GM21717 (cell line): ENCODE measurements at regions not wholly inside any gene's neighbourhood (a gene's known extent, or its start where the extent isn't known, plus 50 kb on each side); places are given as distances from the start of the nearest gene placed in this dataset.
"Not testable (repeated sequence)": the region's sequence is repeated elsewhere in the genome, so short reads cannot be mapped to it uniquely, and the experiment has no call there.

Source experiments
- ATAC-seq: cut with Tn5 transposase; IDR thresholded peaks from one replicate; pipeline ENCODE4 v1.9.1; 2021; ENCODE audit warnings: mild to moderate bottlenecking, moderate library complexity; ENCODE audit not compliant: unreplicated experiment

DNA sequence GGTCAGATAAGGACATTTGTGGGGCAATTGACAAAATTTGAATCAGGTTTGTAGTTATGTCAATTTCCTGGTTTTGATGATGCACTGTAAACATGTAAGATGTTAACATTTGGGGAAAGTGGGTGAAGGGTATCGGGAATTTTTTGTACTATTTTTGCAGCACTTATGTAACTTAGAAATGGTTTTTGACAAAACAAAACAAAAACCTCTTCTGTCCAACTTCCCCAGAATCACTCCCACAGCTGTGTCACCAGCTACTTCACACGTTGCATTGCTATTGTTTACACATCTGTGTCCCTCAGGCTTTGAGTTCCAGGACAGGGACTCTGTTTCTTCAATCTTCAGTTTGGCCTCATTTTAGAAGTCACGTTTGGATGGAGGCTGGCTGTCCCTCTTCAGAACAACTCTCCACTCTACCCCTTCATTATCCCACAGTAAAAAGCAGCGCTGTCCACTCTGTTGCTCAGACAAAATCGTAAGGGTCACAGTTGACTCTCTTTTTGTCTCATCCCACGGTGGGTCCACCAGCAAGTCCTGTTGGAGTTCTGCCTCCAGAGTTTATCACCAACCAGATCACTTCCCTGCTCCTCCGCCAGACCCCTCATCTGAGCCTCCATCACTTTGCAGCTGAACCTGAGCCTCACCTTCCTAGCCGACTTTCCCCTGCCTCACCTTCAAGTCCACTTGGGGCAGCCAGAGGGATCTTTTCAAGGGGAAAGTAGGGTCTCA is 63.2 kb downstream of the NENF start:
- ATAC-seq = no peak

DNA sequence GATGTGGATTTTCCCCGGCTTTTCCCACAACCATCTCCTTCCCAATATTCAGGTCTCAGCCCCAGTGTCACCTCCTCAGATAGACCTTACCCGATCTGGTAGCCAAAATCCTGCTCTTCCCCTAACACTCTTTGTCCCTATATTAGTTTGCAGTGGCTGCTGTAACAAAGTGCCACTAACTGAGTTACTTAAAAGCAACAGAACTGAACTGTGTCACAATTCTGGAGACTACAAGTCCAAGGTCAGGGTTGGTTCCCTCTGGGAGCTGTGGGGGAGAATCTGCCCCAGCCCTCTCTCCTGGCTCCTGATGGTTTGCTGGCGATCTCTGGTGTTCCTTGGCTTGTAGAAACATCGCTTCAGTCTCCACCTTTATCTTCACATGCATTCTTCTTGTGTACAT is 64.0 kb downstream of the NENF start:
- ATAC-seq = no peak

GRCh38 chr1:212497553-212497952 is 64.8 kb downstream of the NENF start:
- no peak for ATAC-seq

- ATAC-seq = no peak
Observed at GRCh38 chr1:212498283-212499040, 65.7 kb downstream of the NENF start.

GRCh38 chr1:212500351-212500750 is 67.6 kb downstream of the NENF start:
- ATAC-seq = no peak

DNA sequence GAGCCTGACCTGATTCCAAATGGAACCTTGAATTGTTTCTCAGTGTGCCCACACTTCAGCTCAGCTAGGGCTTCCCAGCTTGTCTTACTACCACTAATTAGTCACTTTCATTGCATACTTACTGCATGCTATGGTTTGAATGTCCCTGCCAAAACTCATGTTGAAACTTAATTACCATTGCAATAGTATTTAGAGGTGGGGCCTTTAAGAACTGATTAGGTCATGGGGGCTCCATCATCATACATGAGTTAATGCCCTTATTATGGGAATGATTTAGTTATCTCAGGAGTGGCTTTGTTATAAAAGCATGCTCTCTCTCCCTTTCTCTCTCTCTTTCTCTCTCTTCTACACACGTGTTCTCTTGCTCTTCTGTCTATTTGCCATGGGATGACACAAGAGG is 68.3 kb downstream of the NENF start:
- no peak for ATAC-seq

DNA sequence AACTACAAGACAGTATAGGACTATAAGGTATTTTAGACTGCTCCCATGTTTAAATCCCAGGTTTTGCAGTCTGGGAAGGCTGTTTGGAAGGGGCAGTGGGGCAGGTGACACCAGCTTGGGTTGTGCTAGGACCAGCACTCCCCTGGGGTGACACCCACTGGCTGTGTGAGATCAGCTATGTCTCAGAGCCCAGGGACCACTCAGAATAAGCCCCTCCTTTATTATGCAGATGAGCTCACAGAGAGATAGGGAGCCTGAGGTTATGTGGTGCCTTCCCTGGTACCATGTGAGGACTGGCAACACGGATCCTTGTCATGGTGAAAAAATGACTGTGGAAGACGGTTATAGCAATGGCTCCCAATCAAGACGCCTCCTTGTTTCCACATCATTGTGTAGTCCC is 71.0 kb downstream of the NENF start:
- ATAC-seq = no peak

- no peak for ATAC-seq
Observed at GRCh38 chr1:212504171-212504803, 71.6 kb downstream of the NENF start.

DNA sequence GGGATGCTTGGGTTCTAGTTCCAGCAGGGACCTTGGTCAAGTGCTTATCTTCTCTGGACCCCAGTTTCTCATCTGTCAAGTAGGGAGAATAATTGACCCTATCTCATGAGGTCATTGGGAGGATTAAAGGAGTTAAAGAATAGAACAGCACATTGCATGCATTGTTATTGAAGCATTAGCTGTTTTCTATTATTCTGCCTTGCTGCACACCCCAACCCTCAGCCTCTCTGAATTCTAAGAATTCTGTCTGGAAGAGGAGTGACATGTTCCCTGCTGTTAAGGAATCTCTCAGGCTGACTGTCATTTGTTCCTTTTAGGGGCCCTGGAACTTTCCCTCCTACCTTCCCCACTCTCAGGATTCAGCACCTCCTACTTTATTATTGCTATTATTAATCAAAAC is 73.9 kb downstream of the NENF start:
- ATAC-seq = no peak

DNA sequence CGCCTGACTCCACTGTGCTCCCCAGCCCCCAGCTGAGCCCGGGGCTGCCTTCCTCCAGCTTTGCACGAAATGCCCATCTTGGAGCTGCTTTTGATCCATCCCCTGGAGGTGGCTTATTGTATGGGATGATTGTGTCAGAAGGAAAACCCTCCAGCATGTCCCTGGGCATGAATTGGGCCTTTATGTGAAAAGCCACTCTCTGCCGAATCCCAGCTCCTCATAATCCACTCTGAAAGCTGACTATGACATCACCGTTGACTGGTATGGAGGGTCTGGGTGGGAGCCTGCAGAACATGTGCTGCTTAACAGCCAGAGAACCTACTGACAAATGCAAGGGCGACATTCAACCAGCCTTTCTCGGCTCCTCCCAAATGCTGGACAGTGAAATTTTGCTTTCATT is 74.6 kb downstream of the NENF start:
- no peak for ATAC-seq

GRCh38 chr1:212512816-212513559 is 80.3 kb downstream of the NENF start:
- no peak for ATAC-seq

DNA sequence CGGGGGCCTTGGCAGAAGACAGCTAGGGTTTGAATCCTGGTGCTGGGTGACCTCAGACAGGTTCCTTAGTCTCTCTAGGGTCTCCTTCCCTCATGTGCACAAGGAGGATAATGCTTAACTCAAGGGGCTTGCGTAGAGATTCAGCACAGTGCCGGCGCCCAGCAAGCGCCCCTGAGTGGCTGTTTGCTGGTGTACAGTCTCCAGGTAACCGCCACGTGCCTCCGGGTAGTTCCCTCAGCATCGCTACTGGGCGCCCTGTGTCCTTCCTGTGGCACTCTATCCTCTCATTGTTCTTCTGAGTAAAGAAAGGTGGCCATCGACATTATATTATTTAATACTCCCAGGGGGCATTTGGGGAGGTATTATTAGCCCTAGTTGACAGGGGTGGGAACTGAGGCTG is 80.9 kb downstream of the NENF start:
- ATAC-seq = no peak

DNA sequence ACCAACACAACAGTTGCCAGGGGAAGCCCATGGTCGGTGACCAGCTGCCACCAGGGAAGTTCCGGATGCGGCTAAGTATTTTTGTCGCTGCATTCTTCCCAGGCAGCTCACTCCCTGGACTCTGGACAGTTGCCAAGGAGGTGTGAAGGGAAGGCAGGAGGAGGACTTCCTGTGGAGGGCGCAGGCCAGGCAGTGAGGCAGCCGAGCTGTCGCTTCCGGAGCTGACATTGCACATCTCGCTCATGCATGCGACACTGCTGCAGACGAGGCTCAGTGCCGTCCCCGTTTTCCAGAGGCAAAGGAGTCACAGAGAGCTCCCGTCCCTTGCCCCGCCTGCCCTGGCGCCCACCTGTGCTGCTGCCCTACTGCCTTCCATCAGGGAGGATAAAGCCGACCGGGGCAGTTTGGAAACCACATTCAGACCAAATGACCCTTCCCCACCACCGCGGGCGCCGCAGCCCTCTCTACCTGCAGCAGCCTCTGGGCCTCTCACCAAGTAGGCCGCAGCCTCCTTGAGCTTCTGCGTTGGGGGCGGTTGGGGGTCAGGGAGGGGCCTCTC is 81.4 kb downstream of the NENF start:
- ATAC-seq = no peak

DNA sequence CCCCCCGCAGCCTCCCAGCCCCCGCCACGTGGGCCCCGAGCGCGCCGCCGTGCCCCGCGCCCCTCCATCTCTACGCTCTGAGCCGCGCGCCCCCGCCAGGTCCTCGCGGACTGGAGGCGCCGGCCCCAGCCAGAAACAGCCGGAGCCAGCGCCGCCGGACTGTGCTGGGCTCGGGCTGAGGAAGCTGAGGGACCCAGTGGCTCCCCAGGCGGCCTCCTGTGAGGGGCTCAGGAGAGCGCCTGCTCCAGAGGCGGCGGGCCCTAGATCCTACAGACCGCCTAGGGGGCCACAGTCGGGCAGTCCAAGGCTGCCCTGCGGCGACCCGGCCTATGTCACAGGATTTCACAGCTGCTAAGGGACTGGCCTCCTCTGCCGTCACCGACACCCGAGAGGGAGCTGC is 82.1 kb downstream of the NENF start:
- ATAC-seq = no peak

GRCh38 chr1:212515329-212515760 is 82.6 kb downstream of the NENF start:
- ATAC-seq = no peak

- not testable (repeated sequence) for ATAC-seq
Observed at GRCh38 chr1:212516012-212516411, 83.3 kb downstream of the NENF start.

DNA sequence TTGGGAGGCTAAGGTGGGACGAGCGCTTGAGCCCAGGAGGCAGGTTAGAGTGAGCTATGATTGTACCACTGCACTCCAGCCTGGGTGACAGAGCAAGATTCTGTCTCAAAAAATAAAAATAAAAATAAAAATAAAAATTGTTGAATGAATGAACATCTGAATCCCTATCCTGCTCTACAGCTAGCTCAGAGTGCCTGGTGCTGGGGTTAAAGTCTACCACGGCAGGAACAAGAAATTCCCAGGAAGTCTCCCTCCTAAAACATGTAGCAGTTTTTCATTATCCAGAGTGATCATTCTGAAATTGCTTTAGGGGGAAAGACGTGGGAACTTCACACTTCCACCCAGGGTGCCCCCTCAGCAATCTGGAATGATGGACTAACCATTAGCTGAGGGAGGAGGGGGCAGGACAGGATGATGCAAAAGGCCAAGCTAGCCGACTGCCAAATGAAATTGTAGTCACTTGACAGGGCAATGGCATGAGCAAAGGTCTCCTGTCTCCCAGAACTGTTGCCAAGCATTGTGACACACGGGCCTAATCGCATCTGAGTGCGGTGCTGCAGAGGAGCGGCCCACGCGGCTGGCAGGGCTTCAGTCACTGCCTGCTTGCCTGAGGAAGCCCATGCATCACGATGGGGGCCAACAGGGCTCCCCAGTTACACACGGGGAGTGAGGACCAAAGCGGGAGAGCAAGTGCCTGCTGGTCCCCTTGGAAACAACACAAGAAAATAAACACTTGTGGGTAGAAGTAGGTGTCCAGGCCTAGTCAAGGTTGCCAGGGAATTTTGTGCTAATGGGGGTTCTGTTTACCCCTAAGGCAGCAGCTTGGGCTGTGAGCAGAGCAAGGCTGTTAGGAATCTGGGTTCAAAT is 85.7 kb downstream of the NENF start:
- ATAC-seq = no peak

DNA sequence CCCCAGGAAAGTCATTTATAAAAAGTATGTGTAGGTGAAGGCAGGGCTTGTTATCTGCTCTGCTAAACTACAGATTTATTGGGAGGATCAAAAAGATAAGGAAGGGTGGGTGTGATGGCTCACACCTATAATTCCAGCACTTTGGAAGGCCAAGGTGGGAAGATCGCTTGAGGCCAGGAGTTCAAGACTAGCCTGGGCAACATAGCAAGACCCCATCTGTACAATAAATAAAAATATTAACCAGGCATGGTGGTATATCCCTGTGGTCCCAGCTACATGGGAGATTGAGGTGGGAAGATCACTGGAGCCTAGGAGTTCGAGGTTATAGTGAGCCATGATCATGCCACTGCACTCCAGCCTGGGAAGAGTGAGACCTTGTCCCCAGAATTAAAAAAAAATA is 86.4 kb downstream of the NENF start:
- ATAC-seq = no peak

DNA sequence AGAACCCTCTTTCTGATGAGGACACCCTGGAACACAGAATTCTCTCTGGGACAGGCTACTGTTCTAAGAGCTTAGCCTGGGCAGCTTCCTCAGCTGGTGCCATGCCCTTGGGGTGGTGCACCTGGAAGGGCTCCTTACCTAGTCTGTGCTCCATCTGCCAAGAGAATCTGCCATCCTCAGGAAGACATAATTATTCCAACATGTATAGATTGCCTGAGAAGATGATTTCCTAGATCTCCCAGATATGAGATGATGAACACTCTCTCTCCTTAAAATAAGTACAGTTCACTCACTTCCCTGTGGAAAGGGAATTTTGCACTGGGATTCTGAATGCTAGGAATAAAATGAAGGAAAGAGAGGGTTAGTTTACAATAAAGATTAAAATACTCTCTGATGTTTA is 87.6 kb downstream of the NENF start:
- ATAC-seq = no peak

DNA sequence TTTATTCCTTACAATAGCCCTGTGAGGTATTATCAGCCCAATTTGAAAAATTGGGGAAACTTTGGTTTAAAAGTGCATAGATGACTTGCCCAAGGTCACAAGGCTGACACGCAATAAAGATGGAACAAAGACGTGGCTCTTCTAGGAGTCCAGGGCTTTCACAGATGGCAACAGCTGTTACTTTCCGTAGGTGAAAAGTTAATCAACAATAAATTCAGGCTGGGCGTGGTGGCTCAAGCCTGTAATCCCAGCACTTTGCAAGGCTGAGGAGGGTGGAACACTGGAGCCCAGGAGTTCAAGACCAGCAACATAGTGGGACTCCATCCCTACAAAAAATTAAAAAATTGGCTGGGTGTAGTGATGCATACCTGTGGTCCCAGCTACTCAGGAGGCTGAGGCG is 87.8 kb upstream of the ATF3 start:
- no peak for ATAC-seq
